Activated naive CD8-positive, alpha-beta T cell treated with anti-CD3 and anti-CD28 coated beads, Interleukin-2, amount 10 ng/mL, durations not matched to agents 7 days and 5 days (primary cell): ENCODE measurements at regions not wholly inside any gene's neighbourhood (a gene's known extent, or its start where the extent isn't known, plus 50 kb on each side); places are given as distances from the start of the nearest gene placed in this dataset.

Source experiments
- ATAC-seq: fragments of 150-1000 bp; cut with Tn5 transposase; one replicate; pipeline ENCODE4 v1.10.0; 2021; ENCODE audit warnings: low read depth, moderate library complexity
- POLR2A ChIA-PET: fragments of 350-600 bp; sonication (Branson Sonifier 250); formaldehyde crosslinking; loops from one replicate; lab custom pipeline; 2021; ENCODE audit warnings: antibody characterized with exemption; lab: Charles Lee
- DNase-seq: peaks from one replicate; pipeline ENCODE4 v3.0.0; 2021
- H3K27ac Mint-ChIP-seq: one replicate; pipeline ENCODE4 v1.8.0; 2022; ENCODE audit warnings: mild to moderate bottlenecking, mixed read lengths
- H3K27me3 Mint-ChIP-seq: one replicate; pipeline ENCODE4 v1.8.0; 2022; ENCODE audit warnings: mild to moderate bottlenecking, moderate library complexity, mixed read lengths
- H3K36me3 Mint-ChIP-seq: one replicate; pipeline ENCODE4 v1.8.0; 2021; ENCODE audit warnings: mild to moderate bottlenecking, mixed read lengths
- H3K4me1 Mint-ChIP-seq: one replicate; pipeline ENCODE4 v1.8.0; 2021; ENCODE audit warnings: mixed read lengths
- H3K4me3 Mint-ChIP-seq: one replicate; pipeline ENCODE4 v1.8.0; 2022; ENCODE audit warnings: mild to moderate bottlenecking, moderate library complexity, mixed read lengths
- H3K9me3 Mint-ChIP-seq: one replicate; pipeline ENCODE4 v1.8.0; 2021; ENCODE audit warnings: mixed read lengths

- Mint-ChIP-seq H3K4me3 (no peak overlapping the region), H3K4me1 (no peaks in the 10 kb centered on the region), H3K9me3 (peaks cover 5% of the 10 kb centered on the region), H3K36me3 (no peaks in the 10 kb centered on the region), H3K27me3 (no peaks in the 10 kb centered on the region), H3K27ac (no peak overlapping the region)
- POLR2A ChIA-PET, result no interaction called here
- no peak for ATAC-seq
- no peak for DNase-seq
Observed at GRCh38 chr6:84501315-84501714, 263.1 kb downstream of the TBX18 start.

GRCh38 chr6:84500726-84501125, 263.7 kb downstream of the TBX18 start:
- Mint-ChIP-seq H3K9me3 (peaks cover 5% of the 10 kb centered on the region), H3K36me3 (no peaks in the 10 kb centered on the region), H3K27ac (no peak overlapping the region), H3K27me3 (no peaks in the 10 kb centered on the region), H3K4me3 (no peak overlapping the region), H3K4me1 (no peaks in the 10 kb centered on the region)
- ATAC-seq (no peak), DNase-seq (no peak)
- POLR2A ChIA-PET, result no interaction called here

GRCh38 chr6:84498905-84499304, 265.5 kb downstream of the TBX18 start:
- H3K4me3 Mint-ChIP-seq, result no peak overlapping the region
- no peaks in the 10 kb centered on the region for H3K27me3 Mint-ChIP-seq
- H3K9me3 Mint-ChIP-seq, result peaks cover 5% of the 10 kb centered on the region
- ATAC-seq (no peak), DNase-seq (no peak)
- H3K36me3 Mint-ChIP-seq, result no peaks in the 10 kb centered on the region
- POLR2A ChIA-PET, result no interaction called here
- no peaks in the 10 kb centered on the region for H3K4me1 Mint-ChIP-seq
- no peak overlapping the region for H3K27ac Mint-ChIP-seq

GRCh38 chr6:84492241-84493165, 265.1 kb upstream of the CEP162 start:
- Mint-ChIP-seq H3K4me3 (no peak overlapping the region), H3K27ac (no peak overlapping the region), H3K36me3 (no peaks in the 10 kb centered on the region), H3K9me3 (peaks cover 6% of the 10 kb centered on the region), H3K4me1 (no peaks in the 10 kb centered on the region), H3K27me3 (no peaks in the 10 kb centered on the region)
- POLR2A ChIA-PET, result no interaction called here
- DNase-seq (no peak), ATAC-seq (no peak)

- POLR2A ChIA-PET, result no interaction called here
- DNase-seq, result no peak
- ATAC-seq, result no peak
- Mint-ChIP-seq H3K9me3 (peaks cover 6% of the 10 kb centered on the region), H3K4me3 (no peak overlapping the region), H3K27me3 (no peaks in the 10 kb centered on the region), H3K4me1 (no peaks in the 10 kb centered on the region), H3K36me3 (no peaks in the 10 kb centered on the region), H3K27ac (no peak overlapping the region)
Observed at GRCh38 chr6:84489598-84489997, 262.2 kb upstream of the CEP162 start.

GRCh38 chr6:84486526-84486925, 259.1 kb upstream of the CEP162 start:
- ATAC-seq, result no peak
- Mint-ChIP-seq H3K4me3 (no peak overlapping the region), H3K27ac (no peak overlapping the region), H3K9me3 (peaks cover 6% of the 10 kb centered on the region), H3K4me1 (no peaks in the 10 kb centered on the region), H3K27me3 (no peaks in the 10 kb centered on the region), H3K36me3 (no peaks in the 10 kb centered on the region)
- no peak for DNase-seq
- POLR2A ChIA-PET, result no interaction called here

- Mint-ChIP-seq H3K4me1 (no peaks in the 10 kb centered on the region), H3K36me3 (no peaks in the 10 kb centered on the region)
- POLR2A ChIA-PET, result no interaction called here
Observed at GRCh38 chr6:84469144-84469543, 241.7 kb upstream of the CEP162 start.

GRCh38 chr6:84467296-84467695, 239.9 kb upstream of the CEP162 start:
- POLR2A ChIA-PET, result no interaction called here
- no peaks in the 10 kb centered on the region for H3K36me3 Mint-ChIP-seq
- ATAC-seq (no peak), DNase-seq (no peak)
- no peak overlapping the region for H3K27ac Mint-ChIP-seq
- no peaks in the 10 kb centered on the region for H3K9me3 Mint-ChIP-seq
- H3K4me1 Mint-ChIP-seq, result no peaks in the 10 kb centered on the region
- H3K27me3 Mint-ChIP-seq, result no peaks in the 10 kb centered on the region
- H3K4me3 Mint-ChIP-seq, result no peak overlapping the region

More at GRCh38 chr6:84469144-84469543, 241.7 kb upstream of the CEP162 start:
- H3K9me3 Mint-ChIP-seq, result peaks cover 2% of the 10 kb centered on the region
- H3K4me3 Mint-ChIP-seq, result no peak overlapping the region
- no peaks in the 10 kb centered on the region for H3K27me3 Mint-ChIP-seq
- ATAC-seq, result no peak
- no peak for DNase-seq
- no peak overlapping the region for H3K27ac Mint-ChIP-seq

GRCh38 chr6:84466511-84466910, 239.1 kb upstream of the CEP162 start:
- H3K9me3 Mint-ChIP-seq, result no peaks in the 10 kb centered on the region
- ATAC-seq, result no peak
- POLR2A ChIA-PET, result no interaction called here
- DNase-seq, result no peak
- no peak overlapping the region for H3K27ac Mint-ChIP-seq
- H3K4me3 Mint-ChIP-seq, result no peak overlapping the region
- no peaks in the 10 kb centered on the region for H3K27me3 Mint-ChIP-seq
- H3K36me3 Mint-ChIP-seq, result no peaks in the 10 kb centered on the region
- no peaks in the 10 kb centered on the region for H3K4me1 Mint-ChIP-seq

GRCh38 chr6:84464471-84464870, 237.0 kb upstream of the CEP162 start:
- Mint-ChIP-seq H3K27me3 (no peaks in the 10 kb centered on the region), H3K27ac (no peak overlapping the region), H3K36me3 (no peaks in the 10 kb centered on the region), H3K9me3 (no peaks in the 10 kb centered on the region), H3K4me1 (no peaks in the 10 kb centered on the region), H3K4me3 (no peak overlapping the region)
- DNase-seq (no peak), ATAC-seq (no peak)
- POLR2A ChIA-PET, result no interaction called here

- Mint-ChIP-seq H3K4me1 (no peaks in the 10 kb centered on the region), H3K9me3 (no peaks in the 10 kb centered on the region), H3K27me3 (no peaks in the 10 kb centered on the region), H3K36me3 (no peaks in the 10 kb centered on the region), H3K4me3 (no peak overlapping the region), H3K27ac (no peak overlapping the region)
- ATAC-seq (no peak), DNase-seq (no peak)
- POLR2A ChIA-PET, result no interaction called here
Observed at GRCh38 chr6:84462698-84463097, 235.3 kb upstream of the CEP162 start.

- Mint-ChIP-seq H3K27me3 (no peaks in the 10 kb centered on the region), H3K9me3 (no peaks in the 10 kb centered on the region), H3K27ac (no peak overlapping the region), H3K36me3 (no peaks in the 10 kb centered on the region), H3K4me1 (no peaks in the 10 kb centered on the region), H3K4me3 (no peak overlapping the region)
- ATAC-seq, result no peak
- DNase-seq, result no peak
- POLR2A ChIA-PET, result no interaction called here
Observed at GRCh38 chr6:84461461-84461860, 234.0 kb upstream of the CEP162 start.

- Mint-ChIP-seq H3K27me3 (no peaks in the 10 kb centered on the region), H3K9me3 (no peaks in the 10 kb centered on the region), H3K36me3 (no peaks in the 10 kb centered on the region), H3K4me3 (no peak overlapping the region), H3K4me1 (no peaks in the 10 kb centered on the region), H3K27ac (no peak overlapping the region)
- ATAC-seq, result no peak
- DNase-seq, result no peak
- POLR2A ChIA-PET, result no interaction called here
Observed at GRCh38 chr6:84460491-84460890, 233.0 kb upstream of the CEP162 start.

- Mint-ChIP-seq H3K36me3 (no peaks in the 10 kb centered on the region), H3K9me3 (no peaks in the 10 kb centered on the region), H3K4me3 (no peak overlapping the region), H3K4me1 (no peaks in the 10 kb centered on the region), H3K27me3 (no peaks in the 10 kb centered on the region), H3K27ac (no peak overlapping the region)
- DNase-seq, result no peak
- no peak for ATAC-seq
- POLR2A ChIA-PET, result no interaction called here
Observed at GRCh38 chr6:84459401-84459800, 232.0 kb upstream of the CEP162 start.
